ENCODE measurements at regions not wholly inside any gene's neighbourhood (a gene's known extent, or its start where the extent isn't known, plus 50 kb on each side); places are given as distances from the start of the nearest gene placed in this dataset.
A peak's percentile ranks its signal among the peaks of the same experiment; 100 is the strongest.

DNA sequence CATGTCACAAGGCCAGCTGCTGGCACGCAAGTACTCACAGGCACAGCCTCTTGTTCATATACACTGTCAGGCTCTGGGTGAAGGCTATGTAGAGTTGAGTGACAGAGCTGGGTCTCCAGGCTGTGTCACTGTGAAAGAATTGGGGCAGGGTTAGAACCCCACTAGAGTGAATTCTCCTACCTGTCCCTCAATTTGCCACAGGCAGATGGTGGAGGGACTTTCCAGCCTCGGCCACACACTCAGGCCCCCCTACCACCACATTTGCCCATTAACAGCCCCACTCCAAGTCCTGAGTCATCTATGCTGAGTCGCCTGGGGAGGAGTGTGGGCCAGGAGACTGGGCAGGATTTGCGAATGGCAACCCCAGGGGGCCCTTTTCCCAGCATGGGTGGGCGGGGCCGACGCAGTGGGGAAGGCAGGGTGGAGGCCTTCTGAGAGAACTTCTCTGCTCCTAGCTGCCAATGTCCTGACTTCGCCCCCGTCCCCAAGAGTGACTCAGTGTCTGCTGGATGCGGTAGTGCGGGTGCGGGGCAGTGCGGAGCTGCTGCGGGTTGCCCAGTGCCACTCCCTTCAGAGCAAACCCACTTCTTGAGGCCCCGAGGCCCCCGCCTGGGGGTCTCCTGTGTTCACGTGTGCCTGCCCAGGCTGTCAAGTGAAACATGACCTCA is 50.3 kb upstream of the PSD2 start:
- H3K36me3 ChIP-seq (replicated peaks; ENCODE audit: control insufficient read depth, insufficient read depth, low read length), result no peaks in the 10 kb centered on the region
- H3K27me3 ChIP-seq (ENCODE audit: control insufficient read depth, insufficient read depth, low read length), result peaks cover 34% of the 10 kb centered on the region
- peak; percentile 82 for DNase-seq
- peak overlapping the region; percentile 0; the same call in 1 of the 2 replicates for H3K4me3 ChIP-seq (ENCODE audit: insufficient read depth, low read depth, low read length)

DNA sequence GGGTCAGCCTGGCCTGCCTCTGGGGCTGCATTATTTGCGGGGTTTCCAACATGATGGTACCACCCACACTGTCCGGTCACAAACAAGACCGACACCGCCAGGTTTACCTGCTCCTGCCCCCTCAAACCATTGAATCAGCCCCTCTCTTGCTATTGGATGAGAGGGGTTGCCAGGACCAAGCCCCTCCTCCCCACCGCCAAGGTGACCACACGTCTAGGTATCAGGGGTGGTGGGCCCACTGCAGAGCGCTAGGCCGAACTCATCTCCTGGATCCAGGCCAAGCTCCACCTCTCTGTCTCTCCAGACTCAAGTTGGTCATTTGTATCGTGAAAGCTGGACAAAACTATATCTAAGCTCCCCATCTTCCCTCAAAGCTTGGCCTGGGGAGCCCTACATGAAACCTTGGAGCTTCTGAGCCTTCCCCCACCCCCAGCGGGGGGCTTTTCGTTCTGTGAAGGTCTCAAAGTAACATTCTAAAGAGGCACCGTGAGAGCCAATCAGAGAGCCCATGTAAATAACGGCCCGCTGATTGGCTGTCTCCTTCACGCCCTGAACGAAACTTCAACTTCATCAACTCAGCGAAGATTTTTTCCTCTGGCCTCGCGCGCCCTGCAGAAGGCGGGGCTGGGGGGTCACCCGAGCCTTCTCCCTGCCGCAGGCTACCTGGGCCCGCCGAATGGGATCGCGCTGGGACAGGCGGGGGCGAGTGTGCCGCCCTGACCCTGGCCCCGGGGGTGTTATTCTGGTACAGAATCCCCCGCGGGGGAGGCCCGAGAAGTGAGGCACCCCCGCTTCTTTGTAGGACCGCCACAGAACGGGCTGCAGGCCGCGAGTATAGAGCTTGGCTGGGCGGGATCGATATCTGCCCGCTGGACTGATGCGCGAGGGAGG is 49.6 kb upstream of the PSD2 start:
- peaks cover 42% of the 10 kb centered on the region for H3K27me3 ChIP-seq (ENCODE audit: control insufficient read depth, insufficient read depth, low read length)
- H3K36me3 ChIP-seq (replicated peaks; ENCODE audit: control insufficient read depth, insufficient read depth, low read length), result no peaks in the 10 kb centered on the region
- peak overlapping the region; percentile 51 for H3K4me3 ChIP-seq (ENCODE audit: insufficient read depth, low read depth, low read length)
- DNase-seq, result peak; percentile 96

Data from H7 (cell line).